Kidney (tissue), 13 donors: ENCODE measurements at regions not wholly inside any gene's neighbourhood (a gene's known extent, or its start where the extent isn't known, plus 50 kb on each side); places are given as distances from the start of the nearest gene placed in this dataset.
A peak's percentile ranks its signal among the peaks of the same experiment; 100 is the strongest.

ENCODE experiments used
- DNase-seq, 5 donors: peaks; one replicate each; pipeline ENCODE4 v3.0.0-alpha.2; 2013 to 2020
- FAIRE-seq: peaks from 2 replicates; lab custom pipeline; 2012; peaks lifted over from hg19 to GRCh38; lab: Jason Lieb, UNC
- H3K27ac ChIP-seq, 2 donors: one replicate each; pipeline ENCODE4 v1.7.0; 2013; ENCODE audit warnings: low read depth in 2 of 2, low read length in 2 of 2, inconsistent platforms in 1 of 2
- H3K27me3 ChIP-seq: one replicate; pipeline ENCODE4 v1.7.1; 2013; ENCODE audit warnings: low read length, inconsistent platforms; ENCODE audit not compliant: control insufficient read depth, insufficient read depth
- H3K36me3 ChIP-seq, 3 donors: one replicate each; pipeline versions ENCODE4 v1.7.0 to v1.7.1; 2013; ENCODE audit warnings: low read length in 3 of 3, control low read depth in 1 of 3, inconsistent platforms in 1 of 3; ENCODE audit not compliant: insufficient read depth in 3 of 3, control insufficient read depth in 2 of 3
- H3K4me1 ChIP-seq, 3 donors: one replicate each; pipeline versions ENCODE4 v1.7.0 to v1.7.1; 2013; ENCODE audit warnings: low read length in 3 of 3, inconsistent platforms in 1 of 3, low read depth in 1 of 3; ENCODE audit not compliant: control insufficient read depth in 2 of 3, insufficient read depth in 2 of 3
- H3K4me3 ChIP-seq, 3 donors: one replicate each; pipeline versions ENCODE4 v1.7.0 to v1.8.1; 2013; ENCODE audit warnings: low read length in 3 of 3, control low read depth in 1 of 3, inconsistent platforms in 1 of 3
- H3K9ac ChIP-seq, 3 donors: one replicate each; pipeline versions ENCODE4 v1.7.0 to v1.7.1; 2013; ENCODE audit warnings: low read length in 3 of 3, control low read depth in 1 of 3, inconsistent platforms in 1 of 3
- H3K9me3 ChIP-seq, 3 donors: one replicate each; pipeline versions ENCODE4 v1.7.0 to v1.7.1; 2013; ENCODE audit warnings: low read length in 3 of 3, control low read depth in 1 of 3, inconsistent platforms in 1 of 3; ENCODE audit not compliant: control insufficient read depth in 2 of 3, insufficient read depth in 1 of 3
- CTCF ChIP-seq: IDR thresholded peaks from 3 replicates; pipeline ENCODE4 v1.5.1; 2012; ENCODE audit warnings: mild to moderate bottlenecking, moderate library complexity, borderline replicate concordance; ENCODE audit not compliant: insufficient read depth; ENCODE audit errors: extremely low read depth
- intact Hi-C: fragments of 100-400 bp; cut with DNase I; formaldehyde crosslinking; loops from one replicate; pipeline ENCODE4 v1.11.1; 2022
- donor health status: control.
- donor health status: control.
- donor health status: control.
- donor health status: control.
- donor health status: control.
- donor health status: DM: yes; HTN: yes; CAD: no.
- donor health status: Normal renal cell carcinoma (clear cell type).

GRCh38 chr4:44928785-44929184, 202.4 kb upstream of the GNPDA2 start:
- H3K27me3 ChIP-seq = no peaks in the 10 kb centered on the region
- H3K27ac ChIP-seq = no peak overlapping the region
- FAIRE-seq (peak; percentile 29), DNase-seq (no peak)
- no peak overlapping the region for H3K9ac ChIP-seq
- no peaks in the 10 kb centered on the region for H3K36me3 ChIP-seq
- no peaks in the 10 kb centered on the region for H3K9me3 ChIP-seq
- no peak for TF ChIP-seq CTCF
- H3K4me1 ChIP-seq = peaks cover 3 to 7% (median 6%) of the 10 kb centered on the region in 3 donors
- peak overlapping the region in 1 of 3 donors; percentile 27 for H3K4me3 ChIP-seq
- intact Hi-C loops = no loop called here

GRCh38 chr4:44927399-44928380, 201.3 kb upstream of the GNPDA2 start:
- Histone ChIP-seq H3K9ac (peak overlapping the region in 1 of 3 donors; percentile 5), H3K4me1 (peaks cover 3 to 7% (median 6%) of the 10 kb centered on the region in 3 donors), H3K4me3 (no peak overlapping the region), H3K27me3 (no peaks in the 10 kb centered on the region), H3K36me3 (no peaks in the 10 kb centered on the region), H3K27ac (no peak overlapping the region), H3K9me3 (no peaks in the 10 kb centered on the region)
- no peak for FAIRE-seq
- TF ChIP-seq CTCF = peak; percentile 47
- intact Hi-C loops = no loop called here
- DNase-seq = peak in 2 of 5 donors; percentile 67 to 79

GRCh38 chr4:44916411-44916810, 190.1 kb upstream of the GNPDA2 start:
- Histone ChIP-seq H3K36me3 (no peaks in the 10 kb centered on the region), H3K27ac (no peak overlapping the region), H3K4me3 (peak overlapping the region in 2 of 3 donors; percentile 51 to 56), H3K9ac (no peak overlapping the region), H3K9me3 (no peaks in the 10 kb centered on the region), H3K27me3 (no peaks in the 10 kb centered on the region), H3K4me1 (no peaks in the 10 kb centered on the region)
- TF ChIP-seq CTCF = no peak
- intact Hi-C loops = no loop called here
- DNase-seq (peak in 2 of 5 donors; percentile 19 to 30), FAIRE-seq (no peak)
